ENCODE measurements at regions not wholly inside any gene's neighbourhood (a gene's known extent, or its start where the extent isn't known, plus 50 kb on each side); places are given as distances from the start of the nearest gene placed in this dataset.

DNA sequence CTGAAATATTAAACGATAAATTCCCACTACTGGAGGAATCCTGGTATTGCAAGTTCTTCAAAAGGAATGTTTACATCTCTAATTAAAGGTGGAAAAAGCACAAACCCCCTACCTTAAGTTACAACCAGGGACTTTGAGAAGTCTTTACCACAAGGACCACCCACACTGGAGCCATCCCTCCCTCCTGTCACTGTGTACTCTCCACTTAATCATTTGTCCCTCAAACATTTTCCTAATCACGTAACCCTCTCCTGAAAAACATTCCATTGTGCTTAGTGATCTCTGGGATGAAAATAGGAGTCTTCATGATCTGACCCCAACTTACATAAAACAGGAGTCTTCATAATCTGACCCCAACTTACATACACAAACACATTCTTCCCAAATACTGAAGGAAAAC is 85.7 kb downstream of the SUCLG1 start:
- no peak for TF ChIP-seq FOXP2 (optimal IDR thresholded peaks at IDR 0.05; ENCODE audit: control extremely low read depth, extremely low read length, insufficient read depth)
- no peak for TF ChIP-seq EZH2 (IDR thresholded peaks at IDR 0.05)
- TF ChIP-seq POLR2AphosphoS5 (IDR thresholded peaks at IDR 0.05; ENCODE audit: borderline replicate concordance, low read depth, low read length) = no peak
- H3K36me3 ChIP-seq (ENCODE audit: insufficient read depth, low read length) = no peaks in the 10 kb centered on the region
- H3K9me3 ChIP-seq (ENCODE audit: low read depth, low read length) = no peaks in the 10 kb centered on the region
- no peak for DNase-seq (ENCODE audit: low read depth, low spot score)
- H3K9ac ChIP-seq (ENCODE audit: insufficient read length) = no peak overlapping the region
- no peak overlapping the region for H3K27ac ChIP-seq
- H3K4me3 ChIP-seq = no peak overlapping the region

DNA sequence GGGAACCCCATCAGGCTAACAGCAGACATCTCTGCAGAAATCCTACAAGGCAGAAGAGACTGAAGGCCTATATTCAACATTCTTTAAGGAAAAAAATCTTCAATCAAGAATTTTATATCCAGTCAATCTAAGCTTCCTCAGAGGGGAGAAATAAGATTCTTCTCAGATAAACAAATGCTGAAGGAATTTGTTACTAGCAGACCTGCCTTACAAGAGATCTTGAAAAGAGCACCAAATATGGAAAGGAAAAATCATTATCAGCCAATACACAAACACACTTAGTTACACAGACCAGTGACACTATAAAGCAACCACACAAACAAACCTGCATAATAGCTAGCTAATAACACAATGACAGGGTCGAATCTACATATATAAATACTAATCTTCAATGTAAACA is 96.5 kb downstream of the SUCLG1 start:
- H3K9ac ChIP-seq (ENCODE audit: insufficient read length) = no peak overlapping the region

DNA sequence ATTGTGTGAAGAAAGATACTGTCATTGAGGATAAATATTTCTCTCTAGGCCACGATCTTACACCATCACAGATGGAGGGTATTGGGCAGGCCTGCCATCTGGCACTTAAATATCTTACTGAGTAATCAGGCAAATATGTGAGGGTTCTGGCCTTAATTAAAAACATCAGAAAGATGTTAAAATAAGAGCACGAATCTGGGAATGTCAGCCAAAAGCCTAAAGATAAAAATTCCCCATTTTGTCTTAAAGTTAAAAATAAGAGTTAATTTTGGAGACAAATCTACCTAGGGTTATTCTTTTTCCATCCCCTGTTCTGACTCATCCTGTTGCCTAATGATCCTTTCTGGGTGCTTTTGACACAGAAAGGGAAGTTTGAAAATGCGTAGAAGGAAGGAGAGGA is 121.0 kb downstream of the SUCLG1 start:
- Histone ChIP-seq H3K9ac (ENCODE audit: insufficient read length) (no peak overlapping the region), H3K4me3 (no peak overlapping the region), H3K27ac (no peak overlapping the region), H3K9me3 (ENCODE audit: low read depth, low read length) (0 out of 2 replicates have a peak, but pooled peaks cover 2% of the 10 kb centered on the region), H3K36me3 (ENCODE audit: insufficient read depth, low read length) (no peaks in the 10 kb centered on the region)
- TF ChIP-seq POLR2AphosphoS5 (IDR thresholded peaks at IDR 0.05; ENCODE audit: borderline replicate concordance, low read depth, low read length) (no peak), FOXP2 (optimal IDR thresholded peaks at IDR 0.05; ENCODE audit: control extremely low read depth, extremely low read length, insufficient read depth) (no peak), EZH2 (IDR thresholded peaks at IDR 0.05) (no peak)
- no peak for DNase-seq (ENCODE audit: low read depth, low spot score)

More for the DNA sequence above, 96.5 kb downstream of the SUCLG1 start:
- no peak overlapping the region for H3K27ac ChIP-seq
- DNase-seq (ENCODE audit: low read depth, low spot score) = no peak
- TF ChIP-seq FOXP2 (optimal IDR thresholded peaks at IDR 0.05; ENCODE audit: control extremely low read depth, extremely low read length, insufficient read depth) (no peak), EZH2 (IDR thresholded peaks at IDR 0.05) (no peak), POLR2AphosphoS5 (IDR thresholded peaks at IDR 0.05; ENCODE audit: borderline replicate concordance, low read depth, low read length) (no peak)
- H3K9me3 ChIP-seq (ENCODE audit: low read depth, low read length) = no peaks in the 10 kb centered on the region
- H3K4me3 ChIP-seq = no peak overlapping the region
- no peaks in the 10 kb centered on the region for H3K36me3 ChIP-seq (ENCODE audit: insufficient read depth, low read length)

DNA sequence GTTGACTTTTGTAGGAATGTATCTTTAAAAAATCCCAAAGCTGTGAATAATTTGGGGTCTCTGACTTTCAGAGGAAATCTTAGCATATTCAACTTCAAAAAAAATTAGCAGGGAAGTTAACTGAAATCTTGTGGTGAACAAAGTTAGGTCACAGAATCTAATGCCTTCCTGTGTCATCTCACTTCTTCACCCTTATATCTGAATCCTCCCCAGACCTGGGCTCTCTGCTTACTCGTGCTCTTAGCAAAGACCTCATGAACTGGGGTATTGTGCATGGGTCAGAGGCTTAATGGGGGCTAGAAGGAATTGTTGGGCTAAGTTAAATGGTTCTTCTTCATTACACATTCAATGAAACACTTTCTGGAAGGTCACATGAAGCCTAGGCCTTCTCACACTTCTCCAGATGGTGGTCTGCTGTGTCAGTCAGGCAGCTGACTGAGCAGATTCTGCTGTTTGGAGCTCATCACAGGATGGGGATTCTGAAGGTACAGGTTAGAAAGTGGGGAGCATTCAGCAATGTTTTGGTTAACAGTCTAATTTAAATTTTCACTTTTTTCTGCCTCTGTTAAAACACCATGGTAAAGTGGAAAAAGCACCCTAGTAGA is 131.3 kb downstream of the SUCLG1 start:
- H3K4me3 ChIP-seq = no peak overlapping the region
- H3K9me3 ChIP-seq (ENCODE audit: low read depth, low read length) = no peaks in the 10 kb centered on the region
- no peak overlapping the region for H3K27ac ChIP-seq
- no peak for DNase-seq (ENCODE audit: low read depth, low spot score)
- H3K9ac ChIP-seq (ENCODE audit: insufficient read length) = no peak overlapping the region
- H3K36me3 ChIP-seq (ENCODE audit: insufficient read depth, low read length) = no peaks in the 10 kb centered on the region
- TF ChIP-seq FOXP2 (optimal IDR thresholded peaks at IDR 0.05; ENCODE audit: control extremely low read depth, extremely low read length, insufficient read depth) = no peak
- no peak for TF ChIP-seq POLR2AphosphoS5 (IDR thresholded peaks at IDR 0.05; ENCODE audit: borderline replicate concordance, low read depth, low read length)
- TF ChIP-seq EZH2 (IDR thresholded peaks at IDR 0.05) = no peak

DNA sequence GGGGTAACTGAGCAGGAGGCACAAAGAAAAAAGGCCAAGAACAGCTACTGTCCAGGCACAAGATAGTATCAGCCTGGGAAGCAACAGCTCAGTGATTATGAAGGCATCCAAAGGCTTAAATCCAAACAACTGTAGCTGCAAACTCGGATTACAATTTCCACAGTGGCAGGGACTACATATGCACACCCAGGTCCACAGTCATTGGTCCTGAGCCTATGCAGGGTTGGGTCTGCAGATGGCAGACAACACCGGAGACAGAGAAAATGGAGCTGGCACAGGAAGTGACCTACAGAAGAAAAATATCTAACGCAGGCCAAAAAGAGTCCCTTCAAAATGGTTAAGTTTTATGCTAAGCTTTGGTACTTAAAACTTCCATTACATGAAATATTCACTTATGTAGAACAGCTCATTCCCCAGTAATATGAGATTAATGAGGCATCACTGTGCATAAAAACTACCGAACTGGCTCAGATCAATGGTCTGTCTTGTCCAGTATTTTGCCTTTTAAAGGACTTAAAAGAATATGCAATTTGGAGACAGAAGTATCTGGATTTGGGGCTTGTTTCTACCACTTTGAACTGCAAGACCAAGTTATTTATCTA is 132.1 kb downstream of the SUCLG1 start:
- Histone ChIP-seq H3K9me3 (ENCODE audit: low read depth, low read length) (no peaks in the 10 kb centered on the region), H3K27ac (no peak overlapping the region), H3K4me3 (no peak overlapping the region), H3K36me3 (ENCODE audit: insufficient read depth, low read length) (no peaks in the 10 kb centered on the region), H3K9ac (ENCODE audit: insufficient read length) (no peak overlapping the region)
- no peak for DNase-seq (ENCODE audit: low read depth, low spot score)
- no peak for TF ChIP-seq POLR2AphosphoS5 (IDR thresholded peaks at IDR 0.05; ENCODE audit: borderline replicate concordance, low read depth, low read length)
- no peak for TF ChIP-seq FOXP2 (optimal IDR thresholded peaks at IDR 0.05; ENCODE audit: control extremely low read depth, extremely low read length, insufficient read depth)
- no peak for TF ChIP-seq EZH2 (IDR thresholded peaks at IDR 0.05)

DNA sequence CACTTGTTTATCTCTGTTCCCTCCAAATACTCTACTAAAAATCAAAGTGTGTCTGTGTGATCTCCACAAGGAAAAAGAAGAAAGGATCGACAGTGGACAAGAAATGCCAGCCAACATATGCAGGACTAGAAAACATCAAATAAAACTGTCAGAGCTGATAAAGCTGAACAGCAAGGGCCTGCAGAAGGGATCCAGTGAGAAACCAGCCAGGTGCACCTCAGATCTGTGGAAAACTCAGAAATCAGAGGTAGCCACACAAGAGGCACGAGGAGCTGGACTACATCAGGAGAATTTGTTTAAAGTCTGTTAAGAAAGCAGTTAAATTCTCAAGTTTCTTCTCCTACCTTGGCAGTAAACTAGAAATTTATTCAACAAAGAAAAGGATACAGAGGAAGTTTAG is 135.2 kb downstream of the SUCLG1 start:
- DNase-seq (ENCODE audit: low read depth, low spot score) = no peak
- no peak for TF ChIP-seq POLR2AphosphoS5 (IDR thresholded peaks at IDR 0.05; ENCODE audit: borderline replicate concordance, low read depth, low read length)
- TF ChIP-seq EZH2 (IDR thresholded peaks at IDR 0.05) = no peak
- TF ChIP-seq FOXP2 (optimal IDR thresholded peaks at IDR 0.05; ENCODE audit: control extremely low read depth, extremely low read length, insufficient read depth) = no peak

DNA sequence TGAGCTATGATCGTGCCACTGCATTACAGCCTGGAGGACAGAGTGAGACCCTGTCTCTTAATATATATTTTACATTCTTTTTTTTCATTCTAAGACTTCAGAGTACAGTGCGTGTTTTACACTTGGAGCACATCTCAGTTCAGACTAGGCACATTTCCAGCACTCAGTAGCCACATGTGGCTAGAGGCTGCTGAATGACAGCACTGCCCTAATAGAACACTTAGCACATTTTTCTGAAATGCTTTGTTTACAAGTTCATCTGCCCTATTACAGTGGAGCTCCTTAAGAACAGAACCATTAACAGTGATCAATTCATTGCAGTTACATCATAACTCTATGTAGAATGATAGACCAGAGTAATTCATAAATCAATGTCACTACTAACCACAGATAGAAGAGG is 138.1 kb downstream of the SUCLG1 start:
- DNase-seq (ENCODE audit: low read depth, low spot score) = no peak
- H3K9ac ChIP-seq (ENCODE audit: insufficient read length) = no peak overlapping the region
- no peak for TF ChIP-seq FOXP2 (optimal IDR thresholded peaks at IDR 0.05; ENCODE audit: control extremely low read depth, extremely low read length, insufficient read depth)
- TF ChIP-seq EZH2 (IDR thresholded peaks at IDR 0.05) = no peak
- no peak for TF ChIP-seq POLR2AphosphoS5 (IDR thresholded peaks at IDR 0.05; ENCODE audit: borderline replicate concordance, low read depth, low read length)
- no peak overlapping the region for H3K4me3 ChIP-seq
- no peaks in the 10 kb centered on the region for H3K36me3 ChIP-seq (ENCODE audit: insufficient read depth, low read length)
- H3K27ac ChIP-seq = no peak overlapping the region
- H3K9me3 ChIP-seq (ENCODE audit: low read depth, low read length) = no peaks in the 10 kb centered on the region

More for the DNA sequence above, 135.2 kb downstream of the SUCLG1 start:
- no peak overlapping the region for H3K4me3 ChIP-seq
- H3K36me3 ChIP-seq (ENCODE audit: insufficient read depth, low read length) = no peaks in the 10 kb centered on the region
- no peak overlapping the region for H3K9ac ChIP-seq (ENCODE audit: insufficient read length)
- no peaks in the 10 kb centered on the region for H3K9me3 ChIP-seq (ENCODE audit: low read depth, low read length)
- no peak overlapping the region for H3K27ac ChIP-seq

DNA sequence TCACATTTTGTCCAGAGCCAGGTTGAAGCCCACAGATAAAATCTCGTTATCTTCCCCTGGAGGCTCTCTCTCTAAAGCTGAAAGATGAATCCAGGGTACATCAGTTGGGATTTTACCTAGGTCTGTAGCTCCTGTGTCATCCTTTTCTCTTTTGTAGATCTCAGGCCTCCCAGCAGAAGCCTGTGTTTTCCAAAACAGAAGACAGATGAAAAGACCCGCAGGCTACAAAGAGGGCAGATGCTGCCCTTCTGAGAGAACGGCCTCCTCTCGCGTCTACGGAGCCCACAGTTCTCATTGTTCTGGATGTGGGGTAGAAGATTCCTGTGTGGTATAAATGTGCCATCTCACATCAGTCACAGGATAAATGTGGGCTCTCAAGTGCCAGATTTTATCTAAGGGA is 139.5 kb downstream of the SUCLG1 start:
- no peaks in the 10 kb centered on the region for H3K9me3 ChIP-seq (ENCODE audit: low read depth, low read length)
- no peak overlapping the region for H3K9ac ChIP-seq (ENCODE audit: insufficient read length)
- no peak overlapping the region for H3K4me3 ChIP-seq
- no peaks in the 10 kb centered on the region for H3K36me3 ChIP-seq (ENCODE audit: insufficient read depth, low read length)
- DNase-seq (ENCODE audit: low read depth, low spot score) = no peak
- TF ChIP-seq EZH2 (IDR thresholded peaks at IDR 0.05) (no peak), FOXP2 (optimal IDR thresholded peaks at IDR 0.05; ENCODE audit: control extremely low read depth, extremely low read length, insufficient read depth) (no peak)
- no peak overlapping the region for H3K27ac ChIP-seq

DNA sequence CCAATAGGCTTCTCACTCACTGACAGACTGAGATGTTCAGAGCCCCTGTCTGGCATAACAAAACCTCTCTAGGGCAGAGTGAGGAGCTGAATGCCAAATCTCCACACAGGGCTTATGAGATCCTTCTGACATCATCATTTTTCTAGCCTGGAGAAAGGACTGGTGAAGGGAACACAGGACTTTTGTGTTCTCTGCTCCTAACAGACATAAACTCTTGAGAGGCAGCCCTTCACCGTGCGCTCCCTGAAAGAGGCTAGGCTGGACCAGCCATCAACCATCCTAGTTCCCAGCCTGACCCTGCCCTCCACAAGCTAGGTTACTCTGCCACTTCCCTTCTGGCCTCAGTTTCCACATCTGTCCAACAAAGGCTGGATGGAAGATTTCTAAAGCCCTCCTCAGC is 141.9 kb downstream of the SUCLG1 start:
- no peak overlapping the region for H3K27ac ChIP-seq
- no peaks in the 10 kb centered on the region for H3K36me3 ChIP-seq (ENCODE audit: insufficient read depth, low read length)

More for the DNA sequence above, 141.9 kb downstream of the SUCLG1 start:
- no peak for TF ChIP-seq EZH2 (IDR thresholded peaks at IDR 0.05)
- no peak for TF ChIP-seq FOXP2 (optimal IDR thresholded peaks at IDR 0.05; ENCODE audit: control extremely low read depth, extremely low read length, insufficient read depth)
- TF ChIP-seq POLR2AphosphoS5 (IDR thresholded peaks at IDR 0.05; ENCODE audit: borderline replicate concordance, low read depth, low read length) = no peak
- H3K9ac ChIP-seq (ENCODE audit: insufficient read length) = no peak overlapping the region
- no peak overlapping the region for H3K4me3 ChIP-seq
- H3K9me3 ChIP-seq (ENCODE audit: low read depth, low read length) = no peaks in the 10 kb centered on the region
- no peak for DNase-seq (ENCODE audit: low read depth, low spot score)

Measured in SK-N-MC (cell line).